GM12878 (cell line): ENCODE measurements at regions not wholly inside any gene's neighbourhood (a gene's known extent, or its start where the extent isn't known, plus 50 kb on each side); places are given as distances from the start of the nearest gene placed in this dataset.

Experiments
- ATAC-seq: fragments of 200-7000 bp; cut with Tn5 transposase; 3 replicates; pipeline ENCODE4 v1.9.1; 2020; ENCODE audit warnings: mild to moderate bottlenecking, moderate library complexity
- BruUV-seq: library from RNA; stranded (reverse); fragments of 400-500 nt; replicated peaks from 2 replicates; lab custom pipeline; 2021; lab: Mats Ljungman, UMichigan
- CTCF ChIA-PET: fragments of 300-600 bp; sonication (Branson Sonifier 250); formaldehyde crosslinking; extraction: SDS; loops from one replicate; lab custom pipeline; 2021; ENCODE audit warnings: inconsistent platforms; lab: Yijun Ruan, JAX
- POLR2A ChIA-PET: fragments of 350-600 bp; formaldehyde crosslinking; extraction: SDS; loops from one replicate; lab custom pipeline; 2021; ENCODE audit warnings: inconsistent platforms; lab: Charles Lee
- RAD21 ChIA-PET: fragments of 300-600 bp; sonication (Branson Sonifier 250); formaldehyde crosslinking; loops from one replicate; lab custom pipeline; 2023; ENCODE audit warnings: antibody characterized with exemption; ENCODE audit not compliant: unreplicated experiment; lab: Charles Lee
- SMC1A ChIA-PET: fragments of 300-600 bp; sonication (Branson Sonifier 250); formaldehyde crosslinking; loops from one replicate; lab custom pipeline; 2023; ENCODE audit not compliant: unreplicated experiment, uncharacterized antibody; lab: Charles Lee
- DNase-seq: peaks from one replicate; pipeline ENCODE4 v3.0.0-alpha.2; 2011; ENCODE audit warnings: low read depth, low spot score
- FAIRE-seq: peaks from 3 replicates; lab custom pipeline; 2011; peaks lifted over from hg19 to GRCh38; lab: Jason Lieb, UNC
- H2AFZ ChIP-seq: 2 replicates; pipeline ENCODE4 v1.6.0; 2011; ENCODE audit warnings: low read depth, low read length, control low read depth; ENCODE audit not compliant: control insufficient read depth
- H3K27ac ChIP-seq: 2 replicates; pipeline ENCODE4 v1.5.1; 2011; ENCODE audit warnings: control low read depth; ENCODE audit not compliant: control insufficient read depth, insufficient read depth
- H3K27me3 ChIP-seq, 2 experiments: replicated peaks in 1 of 2; 2 replicates each; pipeline versions ENCODE4 v1.6.0 to v1.6.1; 2011; ENCODE audit warnings: low read length in 1 of 2; ENCODE audit not compliant: control insufficient read depth in 2 of 2, insufficient read depth in 2 of 2
- H3K36me3 ChIP-seq, 2 experiments: 2 replicates each; pipeline ENCODE4 v1.5.1; 2011; ENCODE audit warnings: low read length in 1 of 2; ENCODE audit not compliant: control insufficient read depth in 2 of 2, insufficient read depth in 2 of 2
- H3K4me1 ChIP-seq: 2 replicates; pipeline ENCODE4 v1.6.1; 2011; ENCODE audit warnings: mild to moderate bottlenecking, low read length, moderate library complexity, mixed read lengths; ENCODE audit not compliant: control insufficient read depth, insufficient read depth
- H3K4me2 ChIP-seq: 2 replicates; pipeline ENCODE4 v1.6.0; 2011; ENCODE audit warnings: control low read depth; ENCODE audit not compliant: control insufficient read depth, insufficient read depth
- H3K4me3 ChIP-seq: fragments of 200-600 bp; sonication (generic); 2 replicates; pipeline ENCODE4 v1.5.1; 2016
- H3K79me2 ChIP-seq: 2 replicates; pipeline ENCODE4 v1.6.0; 2011; ENCODE audit warnings: low read length; ENCODE audit not compliant: control insufficient read depth, insufficient read depth
- H3K9ac ChIP-seq: 2 replicates; pipeline ENCODE4 v1.8.0; 2011; ENCODE audit warnings: low read length, control low read depth, mixed read lengths; ENCODE audit not compliant: control insufficient read depth, insufficient read depth
- H3K9me3 ChIP-seq: replicated peaks from 3 replicates; pipeline ENCODE4 v1.5.1; 2011; ENCODE audit warnings: mild to moderate bottlenecking, low read length; ENCODE audit not compliant: control insufficient read depth, insufficient read depth
- H4K20me1 ChIP-seq: 2 replicates; pipeline ENCODE4 v1.6.0; 2011; ENCODE audit not compliant: control insufficient read depth, insufficient read depth
- CBX5 ChIP-seq: sonication (generic); IDR thresholded peaks from 2 replicates; pipeline ENCODE4 v1.6.1; 2016; ENCODE audit warnings: low read depth, moderate library complexity, mild to moderate bottlenecking, inconsistent platforms
- FOXM1 ChIP-seq: IDR thresholded peaks from 2 replicates; pipeline ENCODE4 v1.6.1; 2012; ENCODE audit warnings: low read depth, mild to moderate bottlenecking, inconsistent platforms, low read length, moderate library complexity
- GABPA ChIP-seq: IDR thresholded peaks from 2 replicates; pipeline ENCODE4 v1.6.1; 2014; ENCODE audit warnings: antibody characterized with exemption, low read depth, mild to moderate bottlenecking, inconsistent platforms
- RAD21 ChIP-seq: IDR thresholded peaks from 2 replicates; pipeline ENCODE4 v1.6.1; 2011; ENCODE audit warnings: mild to moderate bottlenecking, low read depth, low read length, moderate library complexity; ENCODE audit not compliant: insufficient read depth
- SMAD1 ChIP-seq: fragments of 450-650 bp; IDR thresholded peaks from 2 replicates; pipeline ENCODE4 v1.6.1; 2018; ENCODE audit warnings: mild to moderate bottlenecking, low read depth; ENCODE audit not compliant: partially characterized antibody
- SMC3 ChIP-seq: IDR thresholded peaks from 2 replicates; pipeline ENCODE4 v1.6.1; 2011; ENCODE audit warnings: low read length, improper control_type of control experiment, borderline replicate concordance
- SPI1 ChIP-seq: IDR thresholded peaks from 2 replicates; pipeline ENCODE4 v1.6.1; 2011; ENCODE audit warnings: low read depth, mild to moderate bottlenecking, low read length, moderate library complexity, borderline replicate concordance; ENCODE audit not compliant: insufficient read depth
- TBL1XR1 ChIP-seq: IDR thresholded peaks from 2 replicates; pipeline ENCODE4 v1.6.1; 2012; ENCODE audit warnings: low read depth, low read length, improper control_type of control experiment
- YY1 ChIP-seq: IDR thresholded peaks from 2 replicates; pipeline ENCODE4 v1.6.1; 2011; ENCODE audit warnings: low read depth, mild to moderate bottlenecking, low read length
- ZNF592 ChIP-seq: fragments of 450-650 bp; IDR thresholded peaks from 2 replicates; pipeline ENCODE4 v1.6.1; 2017; ENCODE audit warnings: mild to moderate bottlenecking, moderate library complexity
- WGBS: methylation state at CpG from one replicate; pipeline ENCODE4 v1.1.6; 2016; ENCODE audit warnings: low lambda C conversion rate; ENCODE audit not compliant: insufficient replicate concordance, insufficient coverage; ENCODE audit errors: missing lambda C conversion rate; 5-methylcytosine and 5-hydroxymethylcytosine counted together
- in situ Hi-C: fragments of 300-500 bp; cut with MboI; formaldehyde crosslinking; loops from 9 replicates; pipeline ENCODE4 v1.14.3; 2018; ENCODE audit warnings: mixed read lengths
- intact Hi-C: fragments of 100-400 bp; cut with micrococcal nuclease; formaldehyde crosslinking; loops from one replicate; pipeline ENCODE4 v1.14.2; 2022; ENCODE audit not compliant: unreplicated experiment
- TF ChIP-seq, protein P1 (sequence below): fragments of 450-650 bp; IDR thresholded peaks from 2 replicates; pipeline ENCODE4 v1.6.1; 2016; ENCODE audit warnings: mild to moderate bottlenecking, moderate library complexity, borderline replicate concordance

- no peak for TF ChIP-seq ZNF592
Measured at GRCh38 chr6:141576751-141577150, 556.0 kb upstream of the GJE1 start (continued).

DNA sequence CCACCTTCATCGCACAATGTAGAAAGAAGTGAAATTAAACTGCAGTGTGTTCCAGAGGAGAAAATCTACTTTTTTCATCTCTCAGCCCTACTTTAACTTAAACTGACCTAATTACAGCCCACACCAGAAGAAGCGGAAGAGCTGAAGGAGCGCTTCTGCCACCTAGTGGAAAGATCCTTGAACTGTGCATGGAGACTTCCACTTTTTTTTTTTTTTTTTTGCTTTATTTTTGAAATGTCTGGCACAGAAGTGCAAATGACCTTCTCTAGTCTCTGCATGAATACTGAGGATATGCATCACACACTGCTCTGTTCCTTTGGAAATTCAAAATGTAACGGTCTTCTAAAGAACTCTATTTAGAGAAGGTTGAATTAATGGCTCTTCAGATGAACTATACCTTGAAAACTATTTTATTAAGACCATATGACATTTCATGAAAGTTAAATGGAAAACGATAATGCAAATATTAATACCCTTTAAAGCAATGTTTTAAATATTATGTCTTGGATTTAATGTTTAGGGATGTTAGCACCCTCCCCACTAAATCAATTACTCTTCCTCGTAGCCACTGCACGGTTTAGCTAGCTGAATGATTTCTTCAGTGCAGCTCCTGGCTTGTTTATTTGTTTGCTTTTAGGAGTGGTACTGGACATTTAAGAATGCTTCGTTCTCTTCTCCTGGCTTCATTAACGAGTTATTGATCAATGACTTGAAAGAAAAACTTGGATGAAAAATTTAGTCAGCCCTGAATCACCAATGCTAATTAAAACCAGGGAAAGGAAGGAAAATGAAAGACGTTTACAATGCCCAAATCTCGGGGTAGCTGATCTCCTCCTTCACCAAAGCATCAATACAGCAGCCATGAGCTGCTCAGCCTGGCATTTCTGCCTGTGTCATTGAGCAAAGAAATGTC is 569.6 kb upstream of the GJE1 start:
- Histone ChIP-seq H3K79me2 (no peaks in the 10 kb centered on the region), H3K9ac (peak overlapping the region; percentile 38), H3K4me2 (peak overlapping the region; percentile 60; the same call in 1 of the 2 replicates), H3K27ac (no peak overlapping the region), H2AFZ (peak overlapping the region; percentile 42), H3K36me3 (no peaks in the 10 kb centered on the region), H4K20me1 (no peaks in the 10 kb centered on the region), H3K4me3 (peak overlapping the region; percentile 30; the same call in 1 of the 2 replicates), H3K4me1 (peaks cover 4% of the 10 kb centered on the region; the same call in 1 of the 2 replicates), H3K27me3 (no peaks in the 10 kb centered on the region), H3K9me3 (no peaks in the 10 kb centered on the region)
- intact Hi-C loops (loop anchor here (2.0 to 10.0 kb wide), 8 partner anchors 181 to 1678 kb away; no protein-coding TSS in a partner anchor), in situ Hi-C loops (no loop called here)
- ChIA-PET RAD21 (interaction anchor here (1.1 to 1.9 kb wide), 4 partner anchors 79 to 665 kb away, joined by 3 to 8 read pairs (median 3); no protein-coding TSS in a partner anchor), SMC1A (interaction anchor here (0.6 to 2.1 kb wide), 20 partner anchors 10 to 1668 kb away, joined by 3 to 10 read pairs (median 3); no protein-coding TSS in a partner anchor), CTCF (interaction anchor here (0.6 to 4.0 kb wide), 14 partner anchors 11 to 1699 kb away, joined by 3 to 17 read pairs (median 3); no protein-coding TSS in a partner anchor), POLR2A (interaction anchor here (0.7 kb wide), 1 partner anchor 788 kb away, joined by 5 read pairs; no protein-coding TSS in a partner anchor)
- BruUV-seq = no TSS peak
- ATAC-seq = peak; percentile 96
- WGBS = 14% methylated on average over 11 of the region's 11 CpGs
- peak; percentile 91 for FAIRE-seq
- peak; percentile 53 for DNase-seq
- TF ChIP-seq SMC3 = peak; percentile 91
- TF ChIP-seq CBX5 = 0 out of 2 replicates have a peak, but pooled peaks have one; percentile 68
- 0 out of 2 replicates have a peak, but pooled peaks have one; percentile 66 for TF ChIP-seq YY1
- 0 out of 2 replicates have a peak, but pooled peaks have one; percentile 37 for TF ChIP-seq FOXM1
- TF ChIP-seq, protein P1, sequence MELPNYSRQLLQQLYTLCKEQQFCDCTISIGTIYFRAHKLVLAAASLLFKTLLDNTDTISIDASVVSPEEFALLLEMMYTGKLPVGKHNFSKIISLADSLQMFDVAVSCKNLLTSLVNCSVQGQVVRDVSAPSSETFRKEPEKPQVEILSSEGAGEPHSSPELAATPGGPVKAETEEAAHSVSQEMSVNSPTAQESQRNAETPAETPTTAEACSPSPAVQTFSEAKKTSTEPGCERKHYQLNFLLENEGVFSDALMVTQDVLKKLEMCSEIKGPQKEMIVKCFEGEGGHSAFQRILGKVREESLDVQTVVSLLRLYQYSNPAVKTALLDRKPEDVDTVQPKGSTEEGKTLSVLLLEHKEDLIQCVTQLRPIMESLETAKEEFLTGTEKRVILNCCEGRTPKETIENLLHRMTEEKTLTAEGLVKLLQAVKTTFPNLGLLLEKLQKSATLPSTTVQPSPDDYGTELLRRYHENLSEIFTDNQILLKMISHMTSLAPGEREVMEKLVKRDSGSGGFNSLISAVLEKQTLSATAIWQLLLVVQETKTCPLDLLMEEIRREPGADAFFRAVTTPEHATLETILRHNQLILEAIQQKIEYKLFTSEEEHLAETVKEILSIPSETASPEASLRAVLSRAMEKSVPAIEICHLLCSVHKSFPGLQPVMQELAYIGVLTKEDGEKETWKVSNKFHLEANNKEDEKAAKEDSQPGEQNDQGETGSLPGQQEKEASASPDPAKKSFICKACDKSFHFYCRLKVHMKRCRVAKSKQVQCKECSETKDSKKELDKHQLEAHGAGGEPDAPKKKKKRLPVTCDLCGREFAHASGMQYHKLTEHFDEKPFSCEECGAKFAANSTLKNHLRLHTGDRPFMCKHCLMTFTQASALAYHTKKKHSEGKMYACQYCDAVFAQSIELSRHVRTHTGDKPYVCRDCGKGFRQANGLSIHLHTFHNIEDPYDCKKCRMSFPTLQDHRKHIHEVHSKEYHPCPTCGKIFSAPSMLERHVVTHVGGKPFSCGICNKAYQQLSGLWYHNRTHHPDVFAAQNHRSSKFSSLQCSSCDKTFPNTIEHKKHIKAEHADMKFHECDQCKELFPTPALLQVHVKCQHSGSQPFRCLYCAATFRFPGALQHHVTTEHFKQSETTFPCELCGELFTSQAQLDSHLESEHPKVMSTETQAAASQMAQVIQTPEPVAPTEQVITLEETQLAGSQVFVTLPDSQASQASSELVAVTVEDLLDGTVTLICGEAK = peak; percentile 86
- 0 out of 2 replicates have a peak, but pooled peaks have one; percentile 30 for TF ChIP-seq GABPA
- TF ChIP-seq SMAD1 = no peak
- peak; percentile 48; the same call in 1 of the 2 replicates for TF ChIP-seq SPI1
- no peak for TF ChIP-seq TBL1XR1
- peak; percentile 98 for TF ChIP-seq RAD21
